B cell (primary cell): ENCODE measurements at regions not wholly inside any gene's neighbourhood (a gene's known extent, or its start where the extent isn't known, plus 50 kb on each side); places are given as distances from the start of the nearest gene placed in this dataset.

Experiments used
- CTCF ChIP-seq: fragments of 200-600 bp; IDR thresholded peaks from one replicate; pipeline ENCODE4 v1.8.0; 2022; ENCODE audit warnings: antibody characterized with exemption, mild to moderate bottlenecking
- EZH2 ChIP-seq: IDR thresholded peaks from 2 replicates; pipeline ENCODE4 v1.6.1; 2012; ENCODE audit warnings: borderline replicate concordance, low read depth, mild to moderate bottlenecking, moderate library complexity, low read length; ENCODE audit not compliant: insufficient read depth, poor library complexity, severe bottlenecking

GRCh38 chr14:98512501-98513251 lies 759.3 kb downstream of the BCL11B start:
- TF ChIP-seq CTCF = no peak
- TF ChIP-seq EZH2 = no peak
